Ramos (cell line): ENCODE measurements at regions not wholly inside any gene's neighbourhood (a gene's known extent, or its start where the extent isn't known, plus 50 kb on each side); places are given as distances from the start of the nearest gene placed in this dataset.

Experiments
- in situ Hi-C: fragments of 300-500 bp; cut with MboI; formaldehyde crosslinking; loops from one replicate; pipeline ENCODE4 v1.14.3; 2022; ENCODE audit warnings: low sequenced_read_pairs; ENCODE audit not compliant: unreplicated experiment

GRCh38 chr1:47569681-47570470 is 132.0 kb downstream of the FOXD2 start:
- in situ Hi-C loops, result no loop called here

- in situ Hi-C loops, result no loop called here
These were observed 133.3 kb downstream of the FOXD2 start for GRCh38 chr1:47571161-47571560.

- in situ Hi-C loops, result no loop called here
These were observed 134.1 kb downstream of the FOXD2 start for GRCh38 chr1:47571952-47572351.

- in situ Hi-C loops, result no loop called here
These were observed 135.0 kb downstream of the FOXD2 start for GRCh38 chr1:47572731-47573430.

- in situ Hi-C loops, result no loop called here
These were observed 136.8 kb downstream of the FOXD2 start for GRCh38 chr1:47574451-47575165.

GRCh38 chr1:47575855-47576757 is 138.3 kb downstream of the FOXD2 start:
- in situ Hi-C loops, result no loop called here

- in situ Hi-C loops, result no loop called here
These were observed 138.9 kb downstream of the FOXD2 start for GRCh38 chr1:47576758-47577115.

- in situ Hi-C loops, result no loop called here
These were observed 139.6 kb downstream of the FOXD2 start for GRCh38 chr1:47577303-47578025.

GRCh38 chr1:47578026-47578720 is 140.3 kb downstream of the FOXD2 start:
- in situ Hi-C loops, result no loop called here

GRCh38 chr1:47578721-47579419 is 141.0 kb downstream of the FOXD2 start:
- in situ Hi-C loops, result no loop called here

- in situ Hi-C loops, result no loop called here
These were observed 142.0 kb downstream of the FOXD2 start for GRCh38 chr1:47579809-47580208.

GRCh38 chr1:47580451-47580995 is 142.7 kb downstream of the FOXD2 start:
- in situ Hi-C loops, result no loop called here

- in situ Hi-C loops, result no loop called here
These were observed 145.2 kb downstream of the FOXD2 start for GRCh38 chr1:47582891-47583608.

- in situ Hi-C loops, result no loop called here
These were observed 146.4 kb downstream of the FOXD2 start for GRCh38 chr1:47584249-47584648.

GRCh38 chr1:47585141-47585902 is 147.5 kb downstream of the FOXD2 start:
- in situ Hi-C loops, result no loop called here

GRCh38 chr1:47587891-47588582 is 150.2 kb downstream of the FOXD2 start:
- in situ Hi-C loops, result no loop called here
